Kidney (tissue), 13 donors: ENCODE measurements at regions not wholly inside any gene's neighbourhood (a gene's known extent, or its start where the extent isn't known, plus 50 kb on each side); places are given as distances from the start of the nearest gene placed in this dataset.
A peak's percentile ranks its signal among the peaks of the same experiment; 100 is the strongest.
"Not testable (repeated sequence)": the region's sequence is repeated elsewhere in the genome, so short reads cannot be mapped to it uniquely, and the experiment has no call there.

ENCODE experiments used
- DNase-seq, 5 donors: peaks; one replicate each; pipeline ENCODE4 v3.0.0-alpha.2; 2013 to 2020
- FAIRE-seq: peaks from 2 replicates; lab custom pipeline; 2012; peaks lifted over from hg19 to GRCh38; lab: Jason Lieb, UNC
- H3K27ac ChIP-seq, 2 donors: one replicate each; pipeline ENCODE4 v1.7.0; 2013; ENCODE audit warnings: low read depth in 2 of 2, low read length in 2 of 2, inconsistent platforms in 1 of 2
- H3K27me3 ChIP-seq: one replicate; pipeline ENCODE4 v1.7.1; 2013; ENCODE audit warnings: low read length, inconsistent platforms; ENCODE audit not compliant: control insufficient read depth, insufficient read depth
- H3K36me3 ChIP-seq, 3 donors: one replicate each; pipeline versions ENCODE4 v1.7.0 to v1.7.1; 2013; ENCODE audit warnings: low read length in 3 of 3, control low read depth in 1 of 3, inconsistent platforms in 1 of 3; ENCODE audit not compliant: insufficient read depth in 3 of 3, control insufficient read depth in 2 of 3
- H3K4me1 ChIP-seq, 3 donors: one replicate each; pipeline versions ENCODE4 v1.7.0 to v1.7.1; 2013; ENCODE audit warnings: low read length in 3 of 3, inconsistent platforms in 1 of 3, low read depth in 1 of 3; ENCODE audit not compliant: control insufficient read depth in 2 of 3, insufficient read depth in 2 of 3
- H3K4me3 ChIP-seq, 3 donors: one replicate each; pipeline versions ENCODE4 v1.7.0 to v1.8.1; 2013; ENCODE audit warnings: low read length in 3 of 3, control low read depth in 1 of 3, inconsistent platforms in 1 of 3
- H3K9ac ChIP-seq, 3 donors: one replicate each; pipeline versions ENCODE4 v1.7.0 to v1.7.1; 2013; ENCODE audit warnings: low read length in 3 of 3, control low read depth in 1 of 3, inconsistent platforms in 1 of 3
- H3K9me3 ChIP-seq, 3 donors: one replicate each; pipeline versions ENCODE4 v1.7.0 to v1.7.1; 2013; ENCODE audit warnings: low read length in 3 of 3, control low read depth in 1 of 3, inconsistent platforms in 1 of 3; ENCODE audit not compliant: control insufficient read depth in 2 of 3, insufficient read depth in 1 of 3
- CTCF ChIP-seq: IDR thresholded peaks from 3 replicates; pipeline ENCODE4 v1.5.1; 2012; ENCODE audit warnings: mild to moderate bottlenecking, moderate library complexity, borderline replicate concordance; ENCODE audit not compliant: insufficient read depth; ENCODE audit errors: extremely low read depth
- intact Hi-C: fragments of 100-400 bp; cut with DNase I; formaldehyde crosslinking; loops from one replicate; pipeline ENCODE4 v1.11.1; 2022
- donor health status: control.
- donor health status: control.
- donor health status: control.
- donor health status: control.
- donor health status: control.
- donor health status: DM: yes; HTN: yes; CAD: no.
- donor health status: Normal renal cell carcinoma (clear cell type).

- FAIRE-seq, result no peak
- no peaks in the 10 kb centered on the region for H3K27me3 ChIP-seq
- H3K9me3 ChIP-seq, result no peaks in the 10 kb centered on the region
- H3K36me3 ChIP-seq, result no peaks in the 10 kb centered on the region
- H3K9ac ChIP-seq, result no peak overlapping the region
- H3K4me3 ChIP-seq, result no peak overlapping the region
- intact Hi-C loops, result no loop called here
- DNase-seq, result peak in 2 of 5 donors; percentile 26 to 40
- no peak for TF ChIP-seq CTCF
- H3K4me1 ChIP-seq, result peaks cover 0 to 2% (median 0%) of the 10 kb centered on the region in 3 donors
- H3K27ac ChIP-seq, result no peak overlapping the region
These were observed 107.5 kb downstream of the SPP2 start for GRCh38 chr2:234157817-234158588.

GRCh38 chr2:234156326-234156725, 105.8 kb downstream of the SPP2 start:
- no peaks in the 10 kb centered on the region for H3K36me3 ChIP-seq
- no peak for FAIRE-seq
- TF ChIP-seq CTCF, result no peak
- no peaks in the 10 kb centered on the region for H3K9me3 ChIP-seq
- H3K4me3 ChIP-seq, result no peak overlapping the region
- no peaks in the 10 kb centered on the region for H3K4me1 ChIP-seq
- H3K27me3 ChIP-seq, result no peaks in the 10 kb centered on the region
- no peak overlapping the region for H3K27ac ChIP-seq
- no peak overlapping the region for H3K9ac ChIP-seq
- peak in 4 of 5 donors; percentile 73 to 91 (median 86) for DNase-seq
- intact Hi-C loops, result no loop called here

GRCh38 chr2:234152835-234153234, 102.3 kb downstream of the SPP2 start:
- H3K36me3 ChIP-seq, H3K4me1 ChIP-seq, intact Hi-C loops, H3K9ac ChIP-seq, DNase-seq, FAIRE-seq, H3K27ac ChIP-seq, H3K9me3 ChIP-seq, H3K27me3 ChIP-seq, H3K4me3 ChIP-seq: not testable (repeated sequence)

- DNase-seq (peak in 4 of 5 donors; percentile 47 to 87 (median 70)), FAIRE-seq (no peak)
- no peaks in the 10 kb centered on the region for H3K9me3 ChIP-seq
- H3K27ac ChIP-seq, result no peak overlapping the region
- intact Hi-C loops, result no loop called here
- H3K36me3 ChIP-seq, result no peaks in the 10 kb centered on the region
- no peak for TF ChIP-seq CTCF
- no peaks in the 10 kb centered on the region for H3K27me3 ChIP-seq
- no peak overlapping the region for H3K9ac ChIP-seq
- H3K4me1 ChIP-seq, result peaks cover 0 to 11% (median 4%) of the 10 kb centered on the region in 3 donors
- H3K4me3 ChIP-seq, result no peak overlapping the region
These were observed 96.9 kb downstream of the SPP2 start for GRCh38 chr2:234147335-234147861.
